Spinal cord (tissue), 9 donors: ENCODE measurements at regions not wholly inside any gene's neighbourhood (a gene's known extent, or its start where the extent isn't known, plus 50 kb on each side); places are given as distances from the start of the nearest gene placed in this dataset.

Source experiments
- DNase-seq, 6 donors: peaks; one replicate each; pipeline versions ENCODE4 v3.0.0 to v3.0.0-alpha.2; 2013 to 2015; ENCODE audit warnings: low spot score in 6 of 6, low read depth in 4 of 6
- H3K27ac ChIP-seq: one replicate; pipeline ENCODE4 v1.5.1; 2013; ENCODE audit warnings: low read depth, low read length, control low read depth
- H3K27me3 ChIP-seq: one replicate; pipeline ENCODE4 v1.6.1; 2013; ENCODE audit warnings: low read length; ENCODE audit not compliant: control insufficient read depth, insufficient read depth
- H3K36me3 ChIP-seq: one replicate; pipeline ENCODE4 v1.6.1; 2013; ENCODE audit warnings: low read length; ENCODE audit not compliant: control insufficient read depth, insufficient read depth
- H3K4me1 ChIP-seq: one replicate; pipeline ENCODE4 v1.6.1; 2013; ENCODE audit warnings: low read length; ENCODE audit not compliant: control insufficient read depth, insufficient read depth
- H3K4me3 ChIP-seq: one replicate; pipeline ENCODE4 v1.5.1; 2013; ENCODE audit warnings: low read depth, low read length, control low read depth
- H3K9me3 ChIP-seq: one replicate; pipeline ENCODE4 v1.6.1; 2013; ENCODE audit warnings: low read length; ENCODE audit not compliant: control insufficient read depth, insufficient read depth
- WGBS: methylation state at CpG from one replicate; pipeline ENCODE4 v1.1.5; 2013; ENCODE audit warnings: missing lambda C conversion rate; ENCODE audit not compliant: insufficient coverage; 5-methylcytosine and 5-hydroxymethylcytosine counted together
- donor health status: healthy.

- Histone ChIP-seq H3K9me3 (no peaks in the 10 kb centered on the region), H3K36me3 (no peaks in the 10 kb centered on the region), H3K27me3 (no peaks in the 10 kb centered on the region), H3K27ac (no peak overlapping the region), H3K4me1 (no peaks in the 10 kb centered on the region), H3K4me3 (no peak overlapping the region)
- DNase-seq, result peak in 1 of 6 donors; percentile 23
Measured at GRCh38 chr4:137307806-137308205, 224.5 kb downstream of the PCDH18 start.

GRCh38 chr4:137300776-137301175, 231.5 kb downstream of the PCDH18 start:
- Histone ChIP-seq H3K4me1 (no peaks in the 10 kb centered on the region), H3K27ac (no peak overlapping the region), H3K36me3 (no peaks in the 10 kb centered on the region), H3K4me3 (no peak overlapping the region), H3K27me3 (no peaks in the 10 kb centered on the region), H3K9me3 (no peaks in the 10 kb centered on the region)
- DNase-seq, result no peak

GRCh38 chr4:137299281-137299680, 233.0 kb downstream of the PCDH18 start:
- no CpG with 5 or more reads among the region's 1 CpG for WGBS
- Histone ChIP-seq H3K4me3 (no peak overlapping the region), H3K36me3 (no peaks in the 10 kb centered on the region), H3K4me1 (no peaks in the 10 kb centered on the region), H3K9me3 (no peaks in the 10 kb centered on the region), H3K27ac (no peak overlapping the region), H3K27me3 (no peaks in the 10 kb centered on the region)
- DNase-seq, result no peak

- Histone ChIP-seq H3K4me3 (no peak overlapping the region), H3K4me1 (no peaks in the 10 kb centered on the region), H3K9me3 (no peaks in the 10 kb centered on the region), H3K27ac (no peak overlapping the region), H3K27me3 (no peaks in the 10 kb centered on the region), H3K36me3 (no peaks in the 10 kb centered on the region)
- no peak for DNase-seq
- WGBS, result no CpG with 5 or more reads among the region's 1 CpG
Measured at GRCh38 chr4:137293281-137293680, 239.0 kb downstream of the PCDH18 start.

- H3K27ac ChIP-seq, result no peak overlapping the region
Measured at GRCh38 chr4:137283737-137284136, 248.6 kb downstream of the PCDH18 start.

GRCh38 chr4:137278431-137278830, 253.9 kb downstream of the PCDH18 start:
- no peaks in the 10 kb centered on the region for H3K4me1 ChIP-seq
- DNase-seq, result no peak
- H3K4me3 ChIP-seq, result no peak overlapping the region
- H3K27me3 ChIP-seq, result no peaks in the 10 kb centered on the region
- no CpG with 5 or more reads among the region's 1 CpG for WGBS
- no peak overlapping the region for H3K27ac ChIP-seq
- no peaks in the 10 kb centered on the region for H3K9me3 ChIP-seq
- no peaks in the 10 kb centered on the region for H3K36me3 ChIP-seq

More at GRCh38 chr4:137283737-137284136, 248.6 kb downstream of the PCDH18 start:
- Histone ChIP-seq H3K9me3 (no peaks in the 10 kb centered on the region), H3K27me3 (no peaks in the 10 kb centered on the region), H3K36me3 (no peaks in the 10 kb centered on the region), H3K4me3 (no peak overlapping the region), H3K4me1 (no peaks in the 10 kb centered on the region)
- DNase-seq, result peak in 2 of 6 donors; percentile 15 to 45

- WGBS, result no CpG with 5 or more reads among the region's 1 CpG
- H3K4me1 ChIP-seq, result no peaks in the 10 kb centered on the region
- H3K27me3 ChIP-seq, result no peaks in the 10 kb centered on the region
- DNase-seq, result peak in 2 of 6 donors; percentile 8 to 12
- no peak overlapping the region for H3K4me3 ChIP-seq
- H3K36me3 ChIP-seq, result no peaks in the 10 kb centered on the region
- H3K9me3 ChIP-seq, result peaks cover 3% of the 10 kb centered on the region
- no peak overlapping the region for H3K27ac ChIP-seq
Measured at GRCh38 chr4:137274404-137274803, 257.9 kb downstream of the PCDH18 start.

GRCh38 chr4:137267024-137267423, 265.3 kb downstream of the PCDH18 start:
- Histone ChIP-seq H3K4me1 (no peaks in the 10 kb centered on the region), H3K36me3 (no peaks in the 10 kb centered on the region), H3K27me3 (no peaks in the 10 kb centered on the region), H3K4me3 (no peak overlapping the region), H3K27ac (no peak overlapping the region), H3K9me3 (peaks cover 3% of the 10 kb centered on the region)
- DNase-seq, result no peak
- WGBS, result no CpG with 5 or more reads among the region's 2 CpGs

GRCh38 chr4:137266511-137266910, 265.8 kb downstream of the PCDH18 start:
- no peaks in the 10 kb centered on the region for H3K36me3 ChIP-seq
- H3K27me3 ChIP-seq, result no peaks in the 10 kb centered on the region
- no peak overlapping the region for H3K27ac ChIP-seq
- WGBS, result 97% methylated on average over 2 of the region's 3 CpGs
- H3K4me1 ChIP-seq, result no peaks in the 10 kb centered on the region
- peaks cover under 1% of the 10 kb centered on the region for H3K9me3 ChIP-seq
- no peak overlapping the region for H3K4me3 ChIP-seq
- DNase-seq, result no peak

- no peak overlapping the region for H3K4me3 ChIP-seq
- H3K27me3 ChIP-seq, result no peaks in the 10 kb centered on the region
- no peaks in the 10 kb centered on the region for H3K36me3 ChIP-seq
- H3K27ac ChIP-seq, result no peak overlapping the region
- H3K9me3 ChIP-seq, result no peaks in the 10 kb centered on the region
- WGBS, result 75% methylated on average over 3 of the region's 3 CpGs
- no peaks in the 10 kb centered on the region for H3K4me1 ChIP-seq
- no peak for DNase-seq
Measured at GRCh38 chr4:137263206-137263605, 269.1 kb downstream of the PCDH18 start.
